Prostate gland (tissue), 2 donors: ENCODE measurements at regions not wholly inside any gene's neighbourhood (a gene's known extent, or its start where the extent isn't known, plus 50 kb on each side); places are given as distances from the start of the nearest gene placed in this dataset.

Experiments
- CTCF ChIP-seq, 4 experiments: fragments of 200-600 bp in 2 of 4; fragments of 450-650 bp in 2 of 4; sonication (generic) in 2 of 4; IDR thresholded peaks; 1 replicate in 3 of 4; 2 replicates in 1 of 4; pipeline ENCODE4 v1.5.1; 2016 to 2019; ENCODE audit warnings: antibody characterized with exemption in 4 of 4, mild to moderate bottlenecking in 2 of 4, moderate library complexity in 2 of 4
- POLR2A ChIP-seq: fragments of 450-650 bp; IDR thresholded peaks from one replicate; pipeline ENCODE4 v1.6.1; 2016; ENCODE audit warnings: antibody characterized with exemption, mild to moderate bottlenecking
- POLR2AphosphoS5 ChIP-seq: sonication (generic); formaldehyde crosslinking; IDR thresholded peaks from one replicate; pipeline ENCODE4 v1.6.1; 2017; ENCODE audit warnings: antibody characterized with exemption

- no peak for TF ChIP-seq CTCF (IDR thresholded peaks at IDR 0.05)
- no peak for TF ChIP-seq POLR2A
- TF ChIP-seq POLR2AphosphoS5: no peak
Observed at GRCh38 chr13:55106509-55106908, 2034.2 kb upstream of the PRR20A start.
